ENCODE measurements at regions not wholly inside any gene's neighbourhood (a gene's known extent, or its start where the extent isn't known, plus 50 kb on each side); places are given as distances from the start of the nearest gene placed in this dataset.
"Not testable (repeated sequence)": the region's sequence is repeated elsewhere in the genome, so short reads cannot be mapped to it uniquely, and the experiment has no call there.

GRCh38 chr22:44636502-44637206 lies 65.3 kb upstream of the PRR5 start:
- DNase-seq; H3K4me1 ChIP-seq; H3K4me3 ChIP-seq; H3K27me3 ChIP-seq; H3K27ac ChIP-seq; H3K36me3 ChIP-seq; H3K9me3 ChIP-seq (replicated peaks): not testable (repeated sequence)

DNA sequence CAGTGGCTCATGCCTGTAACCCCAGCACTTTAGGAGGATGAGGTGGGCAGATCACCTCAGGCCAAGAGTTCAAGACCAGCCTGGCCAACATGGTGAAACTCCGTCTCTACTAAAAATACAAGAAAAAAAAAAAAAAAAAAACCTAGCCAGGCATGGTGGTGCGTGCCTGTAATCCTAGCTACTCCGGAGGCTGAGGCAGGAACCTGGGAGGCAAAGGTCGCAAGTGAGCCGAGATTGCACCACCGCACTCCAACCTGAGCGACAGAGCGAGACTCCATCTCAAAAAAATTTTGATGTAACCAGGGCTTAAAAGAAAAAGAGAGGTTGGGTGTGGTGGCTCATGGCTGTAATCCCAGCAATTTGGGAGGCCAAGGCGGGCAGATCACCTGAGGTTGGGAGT lies 66.4 kb upstream of the PRR5 start:
- H3K4me1 ChIP-seq; H3K4me3 ChIP-seq; H3K36me3 ChIP-seq; H3K9me3 ChIP-seq (replicated peaks); DNase-seq; H3K27me3 ChIP-seq; H3K27ac ChIP-seq: not testable (repeated sequence)

DNA sequence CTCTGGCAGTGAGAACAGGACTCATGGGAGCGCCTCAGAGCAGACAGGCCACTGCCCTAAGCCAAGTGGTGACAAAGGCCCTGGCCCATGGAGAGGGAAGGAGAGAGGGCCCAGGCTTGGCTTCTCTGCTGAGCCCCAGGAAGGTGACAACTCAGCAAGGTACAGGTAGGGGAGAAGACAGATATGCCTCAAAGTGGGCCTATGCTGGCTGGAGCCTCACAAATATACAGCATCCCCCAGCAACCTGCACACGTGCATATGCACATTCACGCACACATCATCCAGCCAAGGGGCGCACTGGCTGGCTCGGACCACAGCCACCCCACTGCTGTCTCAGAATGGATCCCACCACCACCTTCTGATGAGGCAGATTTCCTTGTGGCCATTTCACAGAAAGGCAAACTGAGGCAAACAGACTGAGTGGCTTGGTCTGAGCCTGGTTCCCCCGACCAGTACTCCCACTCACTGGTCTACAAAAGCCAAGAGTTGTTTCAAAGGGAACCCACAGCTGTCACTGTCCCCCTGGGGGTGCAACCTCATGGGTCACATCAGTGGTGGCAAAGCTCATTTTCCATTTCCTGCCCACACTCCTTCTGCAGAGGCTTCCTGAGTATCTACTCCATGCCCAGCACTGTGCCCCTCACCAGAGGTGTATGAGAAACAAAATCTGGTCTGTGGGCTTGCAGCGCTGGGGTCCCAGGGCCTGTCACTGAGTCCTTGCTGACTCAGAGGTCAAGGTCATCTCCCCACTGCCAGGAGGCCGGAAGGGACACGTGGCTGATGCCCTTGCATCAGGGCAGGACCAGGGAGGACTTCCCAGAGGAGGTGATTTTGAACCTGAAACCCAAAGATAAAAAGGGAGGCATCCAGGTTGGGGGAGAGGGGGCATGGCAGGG lies 67.3 kb upstream of the PRR5 start:
- DNase-seq, result no peak
- H3K36me3 ChIP-seq, result no peaks in the 10 kb centered on the region
- no peaks in the 10 kb centered on the region; the same call in 1 of the 2 replicates for H3K9me3 ChIP-seq (replicated peaks)

DNA sequence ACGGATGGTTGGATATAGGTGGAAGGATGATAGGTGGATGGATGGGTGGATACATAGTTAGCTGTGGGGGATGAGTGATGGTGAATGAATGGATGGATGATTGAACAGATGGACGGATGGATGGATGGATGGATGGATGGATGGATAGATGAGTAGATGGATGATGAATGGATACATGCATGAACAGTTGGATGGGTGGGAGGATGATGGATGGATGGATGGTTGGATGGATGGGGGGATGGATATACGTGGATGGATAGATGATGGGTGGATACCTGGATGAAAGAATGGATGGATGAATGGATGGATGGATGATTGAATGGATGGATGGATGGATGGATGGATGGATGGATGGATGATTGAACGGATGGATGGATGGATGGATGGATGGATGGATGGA lies 68.4 kb upstream of the PRR5 start:
- Histone ChIP-seq H3K9me3 (replicated peaks) (no peaks in the 10 kb centered on the region; the same call in 1 of the 2 replicates), H3K4me3 (no peak overlapping the region), H3K27ac (no peak overlapping the region), H3K27me3 (no peaks in the 10 kb centered on the region), H3K4me1 (no peaks in the 10 kb centered on the region), H3K36me3 (no peaks in the 10 kb centered on the region)
- no peak for DNase-seq

More for the DNA sequence above, 67.3 kb upstream of the PRR5 start:
- H3K4me1 ChIP-seq, result no peaks in the 10 kb centered on the region
- H3K27ac ChIP-seq, result no peak overlapping the region
- no peak overlapping the region for H3K4me3 ChIP-seq
- H3K27me3 ChIP-seq, result no peaks in the 10 kb centered on the region

DNA sequence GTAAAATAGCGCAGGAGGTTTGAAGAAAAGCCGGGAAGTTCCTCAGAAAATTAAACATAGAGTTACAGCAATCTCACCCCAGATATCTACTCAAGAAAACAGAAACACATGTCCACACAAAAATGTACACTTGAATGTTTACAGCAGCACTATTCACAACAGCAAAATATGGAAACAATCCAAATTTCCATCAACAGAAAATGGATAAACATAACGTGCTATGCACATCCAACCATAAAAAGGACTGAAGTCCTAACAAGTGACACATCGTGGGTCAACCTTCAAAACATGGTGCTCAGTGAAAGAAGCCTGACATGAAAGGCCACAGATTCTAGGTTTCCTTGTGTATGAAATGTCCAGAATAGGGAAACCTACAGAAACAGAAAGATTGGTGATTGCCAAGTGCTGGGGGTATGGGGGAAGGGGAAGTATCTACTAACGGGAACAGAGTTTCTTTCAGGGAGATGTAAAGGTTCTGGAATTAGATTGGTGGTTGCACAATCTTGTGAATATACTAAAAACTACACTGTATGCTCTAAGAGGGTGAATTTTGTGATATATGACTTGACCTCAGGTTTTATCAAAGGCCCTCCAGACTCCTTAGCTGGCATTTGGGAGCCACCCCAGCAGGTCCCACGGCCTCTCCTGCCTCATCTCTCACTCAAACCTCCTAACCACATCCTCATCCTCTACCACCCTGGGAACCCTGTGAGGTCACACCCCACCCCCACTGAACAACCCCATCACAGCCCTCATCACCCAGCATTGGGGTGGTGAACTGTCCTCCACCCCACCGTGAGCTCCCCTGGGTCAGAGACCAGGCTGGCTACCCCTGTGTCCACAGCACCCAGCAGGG lies 69.2 kb upstream of the PRR5 start:
- Histone ChIP-seq H3K27me3 (no peaks in the 10 kb centered on the region), H3K36me3 (no peaks in the 10 kb centered on the region), H3K4me1 (no peaks in the 10 kb centered on the region), H3K27ac (no peak overlapping the region), H3K4me3 (no peak overlapping the region), H3K9me3 (replicated peaks) (no peaks in the 10 kb centered on the region; the same call in 1 of the 2 replicates)
- no peak for DNase-seq

DNA sequence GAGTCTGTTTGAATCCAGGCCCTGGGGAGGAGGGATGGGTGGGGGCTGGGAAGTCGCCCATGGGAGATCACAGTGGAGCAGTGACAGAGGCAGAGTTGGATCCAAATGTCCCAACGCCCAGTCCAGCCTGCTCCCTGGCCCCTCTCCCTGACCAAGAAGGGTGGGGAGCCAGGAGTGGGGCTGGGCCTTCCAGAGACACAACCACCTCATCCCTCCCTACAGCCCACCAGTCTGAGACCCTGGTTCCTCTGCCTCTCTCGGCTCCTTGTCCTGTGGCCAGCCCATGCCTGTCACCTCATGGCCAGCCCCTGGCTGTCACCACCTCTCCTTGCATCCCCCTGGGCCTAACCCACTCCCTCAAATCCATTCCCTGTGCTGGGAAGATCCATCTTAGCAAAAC lies 71.2 kb upstream of the PRR5 start:
- Histone ChIP-seq H3K4me3 (no peak overlapping the region), H3K27ac (no peak overlapping the region), H3K27me3 (0 out of 2 replicates have a peak, but pooled peaks cover 1% of the 10 kb centered on the region), H3K4me1 (no peaks in the 10 kb centered on the region), H3K36me3 (no peaks in the 10 kb centered on the region), H3K9me3 (replicated peaks) (no peaks in the 10 kb centered on the region; the same call in 1 of the 2 replicates)
- no peak for DNase-seq

GRCh38 chr22:44628835-44629234 lies 73.2 kb upstream of the PRR5 start:
- Histone ChIP-seq H3K36me3 (no peaks in the 10 kb centered on the region), H3K4me1 (no peaks in the 10 kb centered on the region), H3K4me3 (no peak overlapping the region), H3K27me3 (peaks cover 2% of the 10 kb centered on the region; the same call in 1 of the 2 replicates), H3K27ac (no peak overlapping the region), H3K9me3 (replicated peaks) (no peaks in the 10 kb centered on the region; the same call in 1 of the 2 replicates)
- no peak for DNase-seq

GRCh38 chr22:44628273-44628672 lies 73.7 kb upstream of the PRR5 start:
- no peaks in the 10 kb centered on the region for H3K36me3 ChIP-seq
- no peak overlapping the region for H3K4me3 ChIP-seq
- no peaks in the 10 kb centered on the region; the same call in 1 of the 2 replicates for H3K9me3 ChIP-seq (replicated peaks)
- no peaks in the 10 kb centered on the region for H3K4me1 ChIP-seq
- H3K27ac ChIP-seq, result no peak overlapping the region
- DNase-seq, result no peak
- H3K27me3 ChIP-seq, result peaks cover 2% of the 10 kb centered on the region; the same call in 1 of the 2 replicates

GRCh38 chr22:44627521-44628139 lies 74.4 kb upstream of the PRR5 start:
- DNase-seq, result no peak
- no peaks in the 10 kb centered on the region; the same call in 1 of the 2 replicates for H3K9me3 ChIP-seq (replicated peaks)
- H3K27ac ChIP-seq, result no peak overlapping the region
- peaks cover 2% of the 10 kb centered on the region; the same call in 1 of the 2 replicates for H3K27me3 ChIP-seq
- no peaks in the 10 kb centered on the region for H3K4me1 ChIP-seq
- H3K36me3 ChIP-seq, result no peaks in the 10 kb centered on the region
- no peak overlapping the region for H3K4me3 ChIP-seq

- H3K4me1 ChIP-seq, result no peaks in the 10 kb centered on the region
- no peak overlapping the region for H3K4me3 ChIP-seq
- no peak overlapping the region for H3K27ac ChIP-seq
- no peaks in the 10 kb centered on the region for H3K36me3 ChIP-seq
- H3K27me3 ChIP-seq, result peaks cover 2% of the 10 kb centered on the region; the same call in 1 of the 2 replicates
- H3K9me3 ChIP-seq (replicated peaks), result no peaks in the 10 kb centered on the region
- peak; percentile 40 to 73 for DNase-seq
Observed at GRCh38 chr22:44625981-44626687, 75.9 kb upstream of the PRR5 start.

GRCh38 chr22:44625421-44625760 lies 76.6 kb upstream of the PRR5 start:
- peaks cover 2% of the 10 kb centered on the region; the same call in 1 of the 2 replicates for H3K27me3 ChIP-seq
- no peaks in the 10 kb centered on the region for H3K36me3 ChIP-seq
- no peaks in the 10 kb centered on the region for H3K9me3 ChIP-seq (replicated peaks)
- H3K4me1 ChIP-seq, result no peaks in the 10 kb centered on the region
- DNase-seq, result no peak
- H3K27ac ChIP-seq, result no peak overlapping the region
- no peak overlapping the region for H3K4me3 ChIP-seq

DNA sequence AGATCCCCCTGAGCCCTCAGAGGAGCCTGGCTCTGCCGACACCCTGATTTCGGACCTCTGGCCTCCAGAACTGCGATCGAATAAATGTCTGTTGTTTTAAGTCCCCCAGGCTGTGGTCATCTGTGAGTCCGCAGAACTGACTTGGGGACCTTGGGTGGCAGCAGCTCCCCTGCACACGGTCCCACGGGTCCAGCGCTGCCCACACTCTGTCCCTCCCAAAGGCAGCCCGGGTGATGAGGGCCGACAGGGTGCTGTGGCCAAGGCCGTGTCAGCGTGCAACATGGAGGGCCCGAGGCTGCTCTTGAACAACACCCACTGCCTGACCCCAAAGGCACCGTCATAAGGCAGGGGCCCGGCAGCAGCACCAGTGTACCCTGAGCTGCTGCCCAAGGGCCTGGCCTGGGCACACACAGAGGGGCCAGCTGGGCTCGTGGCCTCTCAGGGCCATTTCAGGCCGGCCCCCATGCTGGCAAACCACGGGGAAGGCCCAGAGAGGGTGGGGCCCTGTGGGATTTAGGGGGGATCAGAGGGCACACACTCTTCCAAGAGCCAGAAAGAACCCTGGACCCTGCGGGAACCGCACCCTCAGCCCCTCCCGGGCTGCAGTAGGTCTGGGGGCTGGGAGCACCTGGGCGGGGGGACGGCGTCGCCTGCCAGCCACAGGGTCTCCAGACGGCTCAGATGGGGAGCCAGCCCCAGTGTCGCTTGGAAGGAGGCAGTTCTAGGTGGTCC lies 77.1 kb upstream of the PRR5 start:
- H3K4me1 ChIP-seq, result peaks cover 4% of the 10 kb centered on the region; the same call in 1 of the 2 replicates
- peaks cover 2% of the 10 kb centered on the region; the same call in 1 of the 2 replicates for H3K27me3 ChIP-seq
- H3K36me3 ChIP-seq, result no peaks in the 10 kb centered on the region
- no peak overlapping the region for H3K4me3 ChIP-seq
- no peak for DNase-seq
- no peak overlapping the region for H3K27ac ChIP-seq
- no peaks in the 10 kb centered on the region for H3K9me3 ChIP-seq (replicated peaks)

Measured in SJCRH30 (cell line).